ENCODE measurements at regions not wholly inside any gene's neighbourhood (a gene's known extent, or its start where the extent isn't known, plus 50 kb on each side); places are given as distances from the start of the nearest gene placed in this dataset.

DNA sequence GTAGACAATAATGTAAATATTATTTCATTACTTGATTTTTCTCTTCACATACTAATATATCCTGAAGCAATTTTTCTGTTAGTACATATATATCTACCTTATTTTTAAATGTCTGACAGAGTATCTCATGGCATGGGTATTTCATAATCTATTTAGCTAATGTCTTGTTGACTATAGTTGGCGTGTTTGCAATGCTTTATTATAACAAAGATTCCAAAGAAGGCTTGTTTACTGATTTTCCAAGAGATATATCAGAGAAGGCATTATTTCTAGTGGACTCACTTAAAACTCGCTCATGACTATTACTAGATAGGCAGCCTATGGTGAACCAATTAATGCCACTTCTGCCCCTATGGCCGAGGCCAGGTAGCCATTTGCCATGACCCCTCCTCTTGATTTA is 152.4 kb upstream of the RORA start:
- no peak overlapping the region for H3K4me3 ChIP-seq (ENCODE audit: low read length)
- H3K4me2 ChIP-seq (ENCODE audit: low read length) = no peak overlapping the region
- no peaks in the 10 kb centered on the region for H3K27me3 ChIP-seq (ENCODE audit: insufficient read depth, low read depth, low read length)
- no peak overlapping the region for H3K27ac ChIP-seq (ENCODE audit: low read length)
- no peaks in the 10 kb centered on the region for H3F3A ChIP-seq (ENCODE audit: insufficient read depth, low read length, poor library complexity, severe bottlenecking)
- TF ChIP-seq EP300 (conservative IDR thresholded peaks at IDR 0.05; ENCODE audit: poor library complexity, severe bottlenecking) (no peak), SMC3 (conservative IDR thresholded peaks at IDR 0.05; ENCODE audit: poor library complexity) (no peak), TAF1 (IDR thresholded peaks at IDR 0.05; ENCODE audit: low read depth) (no peak), RAD21 (conservative IDR thresholded peaks at IDR 0.05) (no peak), EZH2 (IDR thresholded peaks at IDR 0.05; ENCODE audit: borderline replicate concordance, insufficient read depth, low read length, poor library complexity, severe bottlenecking) (no peak), POLR2AphosphoS5 (IDR thresholded peaks at IDR 0.05) (no peak), MXI1 (conservative IDR thresholded peaks at IDR 0.05; ENCODE audit: poor library complexity, severe bottlenecking) (no peak)
- TF ChIP-seq, protein P1, sequence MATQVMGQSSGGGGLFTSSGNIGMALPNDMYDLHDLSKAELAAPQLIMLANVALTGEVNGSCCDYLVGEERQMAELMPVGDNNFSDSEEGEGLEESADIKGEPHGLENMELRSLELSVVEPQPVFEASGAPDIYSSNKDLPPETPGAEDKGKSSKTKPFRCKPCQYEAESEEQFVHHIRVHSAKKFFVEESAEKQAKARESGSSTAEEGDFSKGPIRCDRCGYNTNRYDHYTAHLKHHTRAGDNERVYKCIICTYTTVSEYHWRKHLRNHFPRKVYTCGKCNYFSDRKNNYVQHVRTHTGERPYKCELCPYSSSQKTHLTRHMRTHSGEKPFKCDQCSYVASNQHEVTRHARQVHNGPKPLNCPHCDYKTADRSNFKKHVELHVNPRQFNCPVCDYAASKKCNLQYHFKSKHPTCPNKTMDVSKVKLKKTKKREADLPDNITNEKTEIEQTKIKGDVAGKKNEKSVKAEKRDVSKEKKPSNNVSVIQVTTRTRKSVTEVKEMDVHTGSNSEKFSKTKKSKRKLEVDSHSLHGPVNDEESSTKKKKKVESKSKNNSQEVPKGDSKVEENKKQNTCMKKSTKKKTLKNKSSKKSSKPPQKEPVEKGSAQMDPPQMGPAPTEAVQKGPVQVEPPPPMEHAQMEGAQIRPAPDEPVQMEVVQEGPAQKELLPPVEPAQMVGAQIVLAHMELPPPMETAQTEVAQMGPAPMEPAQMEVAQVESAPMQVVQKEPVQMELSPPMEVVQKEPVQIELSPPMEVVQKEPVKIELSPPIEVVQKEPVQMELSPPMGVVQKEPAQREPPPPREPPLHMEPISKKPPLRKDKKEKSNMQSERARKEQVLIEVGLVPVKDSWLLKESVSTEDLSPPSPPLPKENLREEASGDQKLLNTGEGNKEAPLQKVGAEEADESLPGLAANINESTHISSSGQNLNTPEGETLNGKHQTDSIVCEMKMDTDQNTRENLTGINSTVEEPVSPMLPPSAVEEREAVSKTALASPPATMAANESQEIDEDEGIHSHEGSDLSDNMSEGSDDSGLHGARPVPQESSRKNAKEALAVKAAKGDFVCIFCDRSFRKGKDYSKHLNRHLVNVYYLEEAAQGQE (IDR thresholded peaks at IDR 0.05; ENCODE audit: borderline replicate concordance) = no peak
- TF ChIP-seq, protein P2, sequence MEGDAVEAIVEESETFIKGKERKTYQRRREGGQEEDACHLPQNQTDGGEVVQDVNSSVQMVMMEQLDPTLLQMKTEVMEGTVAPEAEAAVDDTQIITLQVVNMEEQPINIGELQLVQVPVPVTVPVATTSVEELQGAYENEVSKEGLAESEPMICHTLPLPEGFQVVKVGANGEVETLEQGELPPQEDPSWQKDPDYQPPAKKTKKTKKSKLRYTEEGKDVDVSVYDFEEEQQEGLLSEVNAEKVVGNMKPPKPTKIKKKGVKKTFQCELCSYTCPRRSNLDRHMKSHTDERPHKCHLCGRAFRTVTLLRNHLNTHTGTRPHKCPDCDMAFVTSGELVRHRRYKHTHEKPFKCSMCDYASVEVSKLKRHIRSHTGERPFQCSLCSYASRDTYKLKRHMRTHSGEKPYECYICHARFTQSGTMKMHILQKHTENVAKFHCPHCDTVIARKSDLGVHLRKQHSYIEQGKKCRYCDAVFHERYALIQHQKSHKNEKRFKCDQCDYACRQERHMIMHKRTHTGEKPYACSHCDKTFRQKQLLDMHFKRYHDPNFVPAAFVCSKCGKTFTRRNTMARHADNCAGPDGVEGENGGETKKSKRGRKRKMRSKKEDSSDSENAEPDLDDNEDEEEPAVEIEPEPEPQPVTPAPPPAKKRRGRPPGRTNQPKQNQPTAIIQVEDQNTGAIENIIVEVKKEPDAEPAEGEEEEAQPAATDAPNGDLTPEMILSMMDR (IDR thresholded peaks at IDR 0.05; ENCODE audit: poor library complexity, severe bottlenecking) = no peak
- no peaks in the 10 kb centered on the region for H3K9me2 ChIP-seq (ENCODE audit: insufficient read depth, low read length)
- no peak overlapping the region for H2AFZ ChIP-seq (ENCODE audit: low read depth, low read length)
- H3K79me2 ChIP-seq (replicated peaks; ENCODE audit: insufficient read depth, low read length) = no peaks in the 10 kb centered on the region
- H3K9me3 ChIP-seq (ENCODE audit: low read length) = no peaks in the 10 kb centered on the region
- H3K36me3 ChIP-seq (ENCODE audit: insufficient read depth, low read length) = no peaks in the 10 kb centered on the region
- no peaks in the 10 kb centered on the region for H4K20me1 ChIP-seq (ENCODE audit: insufficient read depth)
- no peak overlapping the region for H3K9ac ChIP-seq (ENCODE audit: low read length)

DNA sequence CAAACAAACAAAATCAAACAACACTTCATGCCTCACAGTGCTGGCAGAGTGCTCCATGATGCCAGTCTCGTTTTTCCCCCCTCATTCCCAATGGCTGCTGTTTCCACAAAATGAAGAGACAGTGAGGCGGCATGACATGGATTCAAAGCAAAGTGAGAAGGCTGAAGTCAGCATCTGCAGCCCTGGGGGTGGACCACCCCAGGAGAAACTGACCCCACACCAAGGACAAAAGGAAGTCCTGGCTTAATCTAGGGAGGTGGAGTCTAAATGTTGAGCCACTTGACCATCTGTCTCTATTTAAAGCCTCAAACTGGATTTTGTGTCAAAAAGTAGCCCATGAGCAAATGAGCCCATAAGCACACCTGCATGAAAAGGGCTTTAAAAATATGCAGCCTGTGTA is 151.2 kb upstream of the RORA start:
- Histone ChIP-seq H3K4me3 (ENCODE audit: low read length) (no peak overlapping the region), H3K9me3 (ENCODE audit: low read length) (no peaks in the 10 kb centered on the region), H3K27me3 (ENCODE audit: insufficient read depth, low read depth, low read length) (no peaks in the 10 kb centered on the region), H3K27ac (ENCODE audit: low read length) (no peak overlapping the region), H4K20me1 (ENCODE audit: insufficient read depth) (no peaks in the 10 kb centered on the region), H3K4me2 (ENCODE audit: low read length) (no peak overlapping the region), H2AFZ (ENCODE audit: low read depth, low read length) (no peak overlapping the region), H3F3A (ENCODE audit: insufficient read depth, low read length, poor library complexity, severe bottlenecking) (no peaks in the 10 kb centered on the region), H3K79me2 (replicated peaks; ENCODE audit: insufficient read depth, low read length) (no peaks in the 10 kb centered on the region), H3K9ac (ENCODE audit: low read length) (no peak overlapping the region), H3K36me3 (ENCODE audit: insufficient read depth, low read length) (no peaks in the 10 kb centered on the region), H3K9me2 (ENCODE audit: insufficient read depth, low read length) (no peaks in the 10 kb centered on the region)
- TF ChIP-seq POLR2AphosphoS5 (IDR thresholded peaks at IDR 0.05) = no peak
- no peak for TF ChIP-seq EZH2 (IDR thresholded peaks at IDR 0.05; ENCODE audit: borderline replicate concordance, insufficient read depth, low read length, poor library complexity, severe bottlenecking)
- no peak for TF ChIP-seq RAD21 (conservative IDR thresholded peaks at IDR 0.05)
- TF ChIP-seq, protein P1 (IDR thresholded peaks at IDR 0.05; ENCODE audit: borderline replicate concordance) = no peak
- TF ChIP-seq EP300 (conservative IDR thresholded peaks at IDR 0.05; ENCODE audit: poor library complexity, severe bottlenecking) = no peak
- TF ChIP-seq, protein P2 (IDR thresholded peaks at IDR 0.05; ENCODE audit: poor library complexity, severe bottlenecking) = no peak
- TF ChIP-seq MXI1 (conservative IDR thresholded peaks at IDR 0.05; ENCODE audit: poor library complexity, severe bottlenecking) = no peak
- no peak for TF ChIP-seq SMC3 (conservative IDR thresholded peaks at IDR 0.05; ENCODE audit: poor library complexity)
- TF ChIP-seq TAF1 (IDR thresholded peaks at IDR 0.05; ENCODE audit: low read depth) = no peak

Data from neural cell (in vitro differentiated cells).